Caco-2 (cell line): ENCODE measurements at regions not wholly inside any gene's neighbourhood (a gene's known extent, or its start where the extent isn't known, plus 50 kb on each side); places are given as distances from the start of the nearest gene placed in this dataset.

Experiments used
- BruUV-seq: library from RNA; stranded (reverse); fragments of 400-500 nt; replicated peaks from 2 replicates; lab custom pipeline; 2021; lab: Mats Ljungman, UMichigan
- CTCF ChIA-PET: fragments of 300-600 bp; sonication (Branson Sonifier 250); formaldehyde crosslinking; loops from one replicate; lab custom pipeline; 2022; ENCODE audit warnings: antibody characterized with exemption; lab: Charles Lee
- POLR2A ChIA-PET: fragments of 300-600 bp; sonication (Branson Sonifier 250); formaldehyde crosslinking; loops from one replicate; lab custom pipeline; 2022; ENCODE audit warnings: antibody characterized with exemption; lab: Charles Lee
- DNase-seq, 2 experiments: peaks; one replicate each; pipeline versions ENCODE4 v3.0.0 to v3.0.0-alpha.2; 2020 to 2022
- H3K27me3 ChIP-seq: replicated peaks from 2 replicates; pipeline ENCODE4 v1.6.0; 2011; ENCODE audit warnings: low read length; ENCODE audit not compliant: control insufficient read depth, insufficient read depth
- H3K36me3 ChIP-seq: 2 replicates; pipeline ENCODE4 v1.5.1; 2011; ENCODE audit warnings: low read length; ENCODE audit not compliant: control insufficient read depth, insufficient read depth
- H3K4me1 ChIP-seq: fragments of 250-450 bp; sonication (Bioruptor Pico); 2 replicates; pipeline ENCODE4 v1.5.1; 2020; ENCODE audit warnings: mild to moderate bottlenecking
- H3K4me3 ChIP-seq: 2 replicates; pipeline ENCODE4 v1.5.1; 2011; ENCODE audit warnings: low read depth, mild to moderate bottlenecking, control low read depth, low read length
- H3K9me3 ChIP-seq: fragments of 250-450 bp; sonication (Bioruptor Pico); 2 replicates; pipeline ENCODE4 v1.5.1; 2020; ENCODE audit warnings: mild to moderate bottlenecking, moderate library complexity
- H3K27ac Mint-ChIP-seq: one replicate; pipeline ENCODE4 v1.8.0; 2022; ENCODE audit warnings: mixed read lengths; ENCODE audit not compliant: unreplicated experiment
- H3K27me3 Mint-ChIP-seq: one replicate; pipeline ENCODE4 v1.8.0; 2022; ENCODE audit warnings: mixed read lengths; ENCODE audit not compliant: insufficient read depth, unreplicated experiment
- H3K36me3 Mint-ChIP-seq: one replicate; pipeline ENCODE4 v1.8.0; 2022; ENCODE audit warnings: mild to moderate bottlenecking, mixed read lengths; ENCODE audit not compliant: insufficient read depth, unreplicated experiment
- H3K4me1 Mint-ChIP-seq: one replicate; pipeline ENCODE4 v1.8.0; 2022; ENCODE audit warnings: low read depth, mixed read lengths; ENCODE audit not compliant: unreplicated experiment
- H3K4me3 Mint-ChIP-seq: one replicate; pipeline ENCODE4 v1.8.0; 2022; ENCODE audit warnings: mild to moderate bottlenecking, moderate library complexity, mixed read lengths; ENCODE audit not compliant: unreplicated experiment
- H3K9me3 Mint-ChIP-seq: one replicate; pipeline ENCODE4 v1.8.0; 2022; ENCODE audit warnings: mixed read lengths; ENCODE audit not compliant: unreplicated experiment
- intact Hi-C: fragments of 100-400 bp; cut with micrococcal nuclease; formaldehyde crosslinking; loops from one replicate; pipeline ENCODE4 v1.10.0; 2022; ENCODE audit not compliant: unreplicated experiment
- TF ChIP-seq, protein P1 (sequence below), 2 experiments: fragments of 200-600 bp in 1 of 2; IDR thresholded peaks; 1 replicate in 1 of 2; 2 replicates in 1 of 2; pipeline versions ENCODE4 v1.5.1 to v1.8.0; 2011 to 2022; ENCODE audit warnings: antibody characterized with exemption in 1 of 2, control low read depth in 1 of 2, inconsistent platforms in 1 of 2, low read depth in 1 of 2, low read length in 1 of 2, mild to moderate bottlenecking in 1 of 2, moderate library complexity in 1 of 2; ENCODE audit not compliant: insufficient read depth in 1 of 2, severe bottlenecking in 1 of 2, unreplicated experiment in 1 of 2

GRCh38 chr9:38271666-38272241 lies 120.7 kb upstream of the ALDH1B1 start:
- H3K4me3 Mint-ChIP-seq, result no peak overlapping the region
- H3K27ac Mint-ChIP-seq, result no peak overlapping the region
- H3K27me3 Mint-ChIP-seq, result peaks cover 11% of the 10 kb centered on the region
- POLR2A ChIA-PET, result no interaction called here
- intact Hi-C loops, result loop anchor here (10.0 kb wide), 1 partner anchor 83 kb away; no protein-coding TSS in a partner anchor
- DNase-seq, result no peak
- no TSS peak for BruUV-seq
- CTCF ChIA-PET, result no interaction called here
- Histone ChIP-seq H3K4me1 (no peaks in the 10 kb centered on the region), H3K36me3 (no peaks in the 10 kb centered on the region), H3K9me3 (peaks cover 2% of the 10 kb centered on the region), H3K4me3 (no peak overlapping the region), H3K27me3 (no peaks in the 10 kb centered on the region)
- H3K4me1 Mint-ChIP-seq, result no peaks in the 10 kb centered on the region
- TF ChIP-seq, protein P1, sequence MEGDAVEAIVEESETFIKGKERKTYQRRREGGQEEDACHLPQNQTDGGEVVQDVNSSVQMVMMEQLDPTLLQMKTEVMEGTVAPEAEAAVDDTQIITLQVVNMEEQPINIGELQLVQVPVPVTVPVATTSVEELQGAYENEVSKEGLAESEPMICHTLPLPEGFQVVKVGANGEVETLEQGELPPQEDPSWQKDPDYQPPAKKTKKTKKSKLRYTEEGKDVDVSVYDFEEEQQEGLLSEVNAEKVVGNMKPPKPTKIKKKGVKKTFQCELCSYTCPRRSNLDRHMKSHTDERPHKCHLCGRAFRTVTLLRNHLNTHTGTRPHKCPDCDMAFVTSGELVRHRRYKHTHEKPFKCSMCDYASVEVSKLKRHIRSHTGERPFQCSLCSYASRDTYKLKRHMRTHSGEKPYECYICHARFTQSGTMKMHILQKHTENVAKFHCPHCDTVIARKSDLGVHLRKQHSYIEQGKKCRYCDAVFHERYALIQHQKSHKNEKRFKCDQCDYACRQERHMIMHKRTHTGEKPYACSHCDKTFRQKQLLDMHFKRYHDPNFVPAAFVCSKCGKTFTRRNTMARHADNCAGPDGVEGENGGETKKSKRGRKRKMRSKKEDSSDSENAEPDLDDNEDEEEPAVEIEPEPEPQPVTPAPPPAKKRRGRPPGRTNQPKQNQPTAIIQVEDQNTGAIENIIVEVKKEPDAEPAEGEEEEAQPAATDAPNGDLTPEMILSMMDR (IDR thresholded peaks at IDR 0.05; ENCODE audit: insufficient read depth in 1 of 2, low read depth in 1 of 2, low read length in 1 of 2, severe bottlenecking in 1 of 2, unreplicated experiment in 1 of 2), result no peak
- no peaks in the 10 kb centered on the region for H3K36me3 Mint-ChIP-seq
- H3K9me3 Mint-ChIP-seq, result no peaks in the 10 kb centered on the region

- H3K4me3 ChIP-seq, result no peak overlapping the region
- H3K36me3 Mint-ChIP-seq, result no peaks in the 10 kb centered on the region
- no peaks in the 10 kb centered on the region for H3K27me3 ChIP-seq
- DNase-seq, result no peak
- H3K36me3 ChIP-seq, result no peaks in the 10 kb centered on the region
- ChIA-PET POLR2A (no interaction called here), CTCF (no interaction called here)
- H3K27me3 Mint-ChIP-seq, result peaks cover 7% of the 10 kb centered on the region
- peaks cover 11% of the 10 kb centered on the region for H3K9me3 Mint-ChIP-seq
- intact Hi-C loops, result loop anchor here (10.0 kb wide), 1 partner anchor 85 kb away; no protein-coding TSS in a partner anchor
- H3K4me1 ChIP-seq, result no peaks in the 10 kb centered on the region
- no peak overlapping the region for H3K4me3 Mint-ChIP-seq
- no TSS peak for BruUV-seq
- H3K9me3 ChIP-seq, result peaks cover 12% of the 10 kb centered on the region
- TF ChIP-seq, protein P1 (IDR thresholded peaks at IDR 0.05; ENCODE audit: insufficient read depth in 1 of 2, low read depth in 1 of 2, low read length in 1 of 2, severe bottlenecking in 1 of 2, unreplicated experiment in 1 of 2), result no peak
- H3K27ac Mint-ChIP-seq, result no peak overlapping the region
- no peaks in the 10 kb centered on the region for H3K4me1 Mint-ChIP-seq
Observed at GRCh38 chr9:38269775-38270174, 122.7 kb upstream of the ALDH1B1 start.

DNA sequence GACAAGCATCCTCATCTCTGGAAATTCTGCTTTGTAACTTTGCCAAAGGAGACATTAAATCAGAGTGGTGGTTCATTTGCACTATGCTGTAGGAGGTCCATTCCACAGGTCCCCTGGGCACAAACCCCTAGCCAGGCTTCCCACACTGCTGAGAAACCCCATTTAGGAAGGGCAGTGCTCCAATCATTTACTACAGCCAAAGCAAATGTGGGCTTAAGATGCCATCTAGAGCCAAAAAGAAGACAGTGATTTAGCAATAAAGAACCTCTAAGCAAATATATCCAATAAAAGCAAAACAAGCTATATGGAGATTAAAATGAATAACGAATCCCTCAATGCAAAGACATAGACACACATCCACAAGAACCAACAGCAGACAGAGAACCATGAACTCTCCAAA lies 129.0 kb upstream of the ALDH1B1 start:
- no peak overlapping the region for H3K27ac Mint-ChIP-seq
- H3K9me3 ChIP-seq, result peaks cover 19% of the 10 kb centered on the region
- H3K27me3 ChIP-seq, result no peaks in the 10 kb centered on the region
- no peak overlapping the region for H3K4me3 ChIP-seq
- POLR2A ChIA-PET, result no interaction called here
- intact Hi-C loops, result loop anchor here (1.0 to 5.0 kb wide), 5 partner anchors 101 to 516 kb away; partner anchors contain the start of gene SLC25A51
- H3K27me3 Mint-ChIP-seq, result no peaks in the 10 kb centered on the region
- peaks cover 11% of the 10 kb centered on the region for H3K9me3 Mint-ChIP-seq
- TF ChIP-seq, protein P1 (IDR thresholded peaks at IDR 0.05; ENCODE audit: insufficient read depth in 1 of 2, low read depth in 1 of 2, low read length in 1 of 2, severe bottlenecking in 1 of 2, unreplicated experiment in 1 of 2), result peak; percentile 27 to 50
- no peak overlapping the region for H3K4me3 Mint-ChIP-seq
- no peaks in the 10 kb centered on the region for H3K4me1 ChIP-seq
- CTCF ChIA-PET, result interaction anchor here (0.6 to 2.5 kb wide), 7 partner anchors 110 to 514 kb away, joined by 3 to 25 read pairs (median 3); no protein-coding TSS in a partner anchor
- BruUV-seq, result no TSS peak
- H3K36me3 Mint-ChIP-seq, result no peaks in the 10 kb centered on the region
- DNase-seq, result peak in 1 of 2 experiments; percentile 35
- no peaks in the 10 kb centered on the region for H3K36me3 ChIP-seq
- H3K4me1 Mint-ChIP-seq, result no peaks in the 10 kb centered on the region
